CD14-positive monocyte (primary cell): ENCODE measurements at regions not wholly inside any gene's neighbourhood (a gene's known extent, or its start where the extent isn't known, plus 50 kb on each side); places are given as distances from the start of the nearest gene placed in this dataset.

Experiments used
- DNase-seq, 3 donors: peaks; one replicate each; pipeline ENCODE4 v3.0.0-alpha.2; 2011 to 2022
- H2AFZ ChIP-seq: 2 replicates; pipeline ENCODE4 v1.6.0; 2012; ENCODE audit warnings: mild to moderate bottlenecking, low read depth, low read length, inconsistent platforms; ENCODE audit not compliant: insufficient read depth, poor library complexity, severe bottlenecking
- H3K27ac ChIP-seq, 2 donors: 1 replicate in 1 of 2; 2 replicates in 1 of 2; pipeline ENCODE4 v1.5.1; 2012 to 2013; ENCODE audit warnings: low read length in 2 of 2, control low read depth in 1 of 2, inconsistent platforms in 1 of 2, low read depth in 1 of 2, mild to moderate bottlenecking in 1 of 2
- H3K27me3 ChIP-seq, 2 donors: one replicate each; pipeline versions ENCODE4 v1.6.0 to v1.6.1; 2011 to 2013; ENCODE audit warnings: low read length in 2 of 2; ENCODE audit not compliant: control insufficient read depth in 2 of 2, insufficient read depth in 2 of 2
- H3K36me3 ChIP-seq, 2 donors: replicated peaks in 1 of 2; 1 replicate in 1 of 2; 2 replicates in 1 of 2; pipeline versions ENCODE4 v1.5.1 to v1.6.1; 2012 to 2013; ENCODE audit warnings: low read length in 2 of 2, control low read depth in 1 of 2, inconsistent platforms in 1 of 2, mild to moderate bottlenecking in 1 of 2; ENCODE audit not compliant: insufficient read depth in 2 of 2, control insufficient read depth in 1 of 2
- H3K4me1 ChIP-seq, 2 donors: 1 replicate in 1 of 2; 2 replicates in 1 of 2; pipeline versions ENCODE4 v1.5.1 to v1.6.1; 2012 to 2013; ENCODE audit warnings: low read length in 2 of 2, control low read depth in 1 of 2, inconsistent platforms in 1 of 2, mild to moderate bottlenecking in 1 of 2, moderate library complexity in 1 of 2; ENCODE audit not compliant: insufficient read depth in 2 of 2, control insufficient read depth in 1 of 2
- H3K4me2 ChIP-seq: replicated peaks from 2 replicates; pipeline ENCODE3; 2012; ENCODE audit warnings: low read length, moderate library complexity, mild to moderate bottlenecking; ENCODE audit not compliant: poor library complexity, severe bottlenecking; ENCODE audit errors: extremely low read depth
- H3K4me3 ChIP-seq, 3 experiments: fragments of 200-600 bp in 1 of 3; sonication (generic) in 1 of 3; replicated peaks in 1 of 3; 1 replicate in 2 of 3; 2 replicates in 1 of 3; pipeline ENCODE4 v1.5.1; 2011 to 2013; ENCODE audit warnings: low read length in 3 of 3, mild to moderate bottlenecking in 3 of 3, control low read depth in 2 of 3, low read depth in 2 of 3, inconsistent platforms in 1 of 3, moderate library complexity in 1 of 3
- H3K79me2 ChIP-seq: 2 replicates; pipeline ENCODE4 v1.6.0; 2012; ENCODE audit warnings: mild to moderate bottlenecking, control low read depth, inconsistent platforms, low read length, moderate library complexity; ENCODE audit not compliant: insufficient read depth
- H3K9ac ChIP-seq: 2 replicates; pipeline ENCODE4 v1.6.0; 2017; ENCODE audit warnings: low read length, mild to moderate bottlenecking; ENCODE audit not compliant: insufficient read depth, poor library complexity, severe bottlenecking
- H3K9me3 ChIP-seq, 2 donors: replicated peaks in 1 of 2; 1 replicate in 1 of 2; 2 replicates in 1 of 2; pipeline versions ENCODE4 v1.5.1 to v1.6.1; 2012 to 2013; ENCODE audit warnings: low read length in 2 of 2, control low read depth in 1 of 2; ENCODE audit not compliant: control insufficient read depth in 1 of 2, insufficient read depth in 1 of 2
- H4K20me1 ChIP-seq: 2 replicates; pipeline ENCODE4 v1.6.0; 2012; ENCODE audit warnings: mild to moderate bottlenecking, low read length, control low read depth, moderate library complexity; ENCODE audit not compliant: insufficient read depth
- H3K27ac Mint-ChIP-seq, 7 donors: one replicate each; pipeline ENCODE4 v1.8.0; 2020; ENCODE audit warnings: mild to moderate bottlenecking in 7 of 7, mixed read lengths in 7 of 7, moderate library complexity in 6 of 7, inconsistent platforms in 2 of 7
- H3K27me3 Mint-ChIP-seq, 3 donors: one replicate each; pipeline ENCODE4 v1.8.0; 2021 to 2022; ENCODE audit warnings: low read depth in 3 of 3, mild to moderate bottlenecking in 3 of 3, mixed read lengths in 3 of 3, moderate library complexity in 3 of 3, inconsistent platforms in 1 of 3
- H3K36me3 Mint-ChIP-seq, 2 donors: one replicate each; pipeline ENCODE4 v1.8.0; 2020; ENCODE audit warnings: mixed read lengths in 2 of 2, inconsistent platforms in 1 of 2, mild to moderate bottlenecking in 1 of 2
- H3K4me1 Mint-ChIP-seq: one replicate; pipeline ENCODE4 v1.8.0; 2020; ENCODE audit warnings: mild to moderate bottlenecking, mixed read lengths
- H3K4me3 Mint-ChIP-seq, 2 donors: one replicate each; pipeline ENCODE4 v1.8.0; 2020; ENCODE audit warnings: mild to moderate bottlenecking in 2 of 2, mixed read lengths in 2 of 2, moderate library complexity in 1 of 2
- H3K9me3 Mint-ChIP-seq, 7 donors: one replicate each; pipeline ENCODE4 v1.8.0; 2020 to 2022; ENCODE audit warnings: mixed read lengths in 7 of 7, mild to moderate bottlenecking in 6 of 7, moderate library complexity in 6 of 7, inconsistent platforms in 2 of 7
- WGBS: methylation state at CpG from one replicate; pipeline ENCODE4 v1.1.5; 2013; ENCODE audit warnings: missing lambda C conversion rate; ENCODE audit not compliant: insufficient coverage; 5-methylcytosine and 5-hydroxymethylcytosine counted together
- intact Hi-C, 2 donors: fragments of 100-400 bp; cut with micrococcal nuclease; formaldehyde crosslinking; loops; one replicate each; pipeline versions ENCODE4 v1.15.0 to v1.15.1; 2023
- TF ChIP-seq, protein P1 (sequence below): fragments of 200-600 bp; IDR thresholded peaks from one replicate; pipeline ENCODE4 v1.8.0; 2022; ENCODE audit warnings: antibody characterized with exemption, mild to moderate bottlenecking

- no CpG with 5 or more reads among the region's 1 CpG for WGBS
- Histone ChIP-seq H3K9me3 (peaks cover 3% of the 10 kb centered on the region in 2 donors), H3K36me3 (no peaks in the 10 kb centered on the region), H3K4me3 (no peak overlapping the region), H3K9ac (no peak overlapping the region), H3K27ac (no peak overlapping the region), H2AFZ (no peak overlapping the region), H3K4me2 (no peak overlapping the region), H3K27me3 (no peaks in the 10 kb centered on the region), H3K4me1 (no peaks in the 10 kb centered on the region), H3K79me2 (no peaks in the 10 kb centered on the region), H4K20me1 (no peaks in the 10 kb centered on the region)
- H3K27me3 Mint-ChIP-seq, result no peaks in the 10 kb centered on the region
- no peak overlapping the region for H3K27ac Mint-ChIP-seq
- DNase-seq, result no peak
- peaks cover 0 to 9% (median 2%) of the 10 kb centered on the region in 7 donors for H3K9me3 Mint-ChIP-seq
- no peaks in the 10 kb centered on the region for H3K36me3 Mint-ChIP-seq
- H3K4me3 Mint-ChIP-seq, result no peak overlapping the region
- no peaks in the 10 kb centered on the region for H3K4me1 Mint-ChIP-seq
- intact Hi-C loops, result no loop called here
- TF ChIP-seq, protein P1, sequence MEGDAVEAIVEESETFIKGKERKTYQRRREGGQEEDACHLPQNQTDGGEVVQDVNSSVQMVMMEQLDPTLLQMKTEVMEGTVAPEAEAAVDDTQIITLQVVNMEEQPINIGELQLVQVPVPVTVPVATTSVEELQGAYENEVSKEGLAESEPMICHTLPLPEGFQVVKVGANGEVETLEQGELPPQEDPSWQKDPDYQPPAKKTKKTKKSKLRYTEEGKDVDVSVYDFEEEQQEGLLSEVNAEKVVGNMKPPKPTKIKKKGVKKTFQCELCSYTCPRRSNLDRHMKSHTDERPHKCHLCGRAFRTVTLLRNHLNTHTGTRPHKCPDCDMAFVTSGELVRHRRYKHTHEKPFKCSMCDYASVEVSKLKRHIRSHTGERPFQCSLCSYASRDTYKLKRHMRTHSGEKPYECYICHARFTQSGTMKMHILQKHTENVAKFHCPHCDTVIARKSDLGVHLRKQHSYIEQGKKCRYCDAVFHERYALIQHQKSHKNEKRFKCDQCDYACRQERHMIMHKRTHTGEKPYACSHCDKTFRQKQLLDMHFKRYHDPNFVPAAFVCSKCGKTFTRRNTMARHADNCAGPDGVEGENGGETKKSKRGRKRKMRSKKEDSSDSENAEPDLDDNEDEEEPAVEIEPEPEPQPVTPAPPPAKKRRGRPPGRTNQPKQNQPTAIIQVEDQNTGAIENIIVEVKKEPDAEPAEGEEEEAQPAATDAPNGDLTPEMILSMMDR, result no peak
Observed at GRCh38 chr13:64910096-64910495, 2320.0 kb downstream of the PCDH9 start.

DNA sequence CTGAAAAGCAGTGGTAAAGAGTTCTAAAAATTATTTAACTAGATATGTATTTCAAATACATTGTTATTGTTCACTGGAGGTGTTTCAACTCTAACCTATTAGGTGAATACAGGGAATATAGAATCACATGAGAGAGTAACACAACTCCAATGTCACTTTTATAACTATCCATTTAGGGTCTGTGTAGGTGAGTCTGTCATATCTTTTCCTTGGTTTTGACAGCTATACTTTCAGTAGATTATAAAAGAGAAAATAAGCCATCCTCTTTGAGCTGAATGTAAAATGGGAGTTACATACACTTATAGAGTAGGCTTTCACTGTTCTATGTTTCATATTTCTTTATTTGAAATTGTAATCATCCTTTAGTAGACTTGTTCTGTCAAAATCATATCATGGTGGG, 2321.0 kb downstream of the PCDH9 start:
- no peaks in the 10 kb centered on the region for H3K79me2 ChIP-seq
- H3K27ac ChIP-seq, result no peak overlapping the region
- no peak overlapping the region for H3K4me2 ChIP-seq
- H3K27me3 ChIP-seq, result no peaks in the 10 kb centered on the region
- Mint-ChIP-seq H3K4me3 (no peak overlapping the region), H3K27ac (no peak overlapping the region), H3K4me1 (no peaks in the 10 kb centered on the region), H3K36me3 (no peaks in the 10 kb centered on the region), H3K9me3 (peaks cover 0 to 9% (median 2%) of the 10 kb centered on the region in 7 donors), H3K27me3 (peaks cover 0 to under 1% (median 0%) of the 10 kb centered on the region in 3 donors)
- intact Hi-C loops, result no loop called here
- H3K4me1 ChIP-seq, result no peaks in the 10 kb centered on the region
- H2AFZ ChIP-seq, result no peak overlapping the region
- H3K36me3 ChIP-seq, result no peaks in the 10 kb centered on the region
- DNase-seq, result no peak
- H4K20me1 ChIP-seq, result no peaks in the 10 kb centered on the region
- H3K9ac ChIP-seq, result no peak overlapping the region
- TF ChIP-seq, protein P1, result no peak
- no peak overlapping the region for H3K4me3 ChIP-seq
- peaks cover 3% of the 10 kb centered on the region in 2 donors for H3K9me3 ChIP-seq
